ENCODE measurements at regions not wholly inside any gene's neighbourhood (a gene's known extent, or its start where the extent isn't known, plus 50 kb on each side); places are given as distances from the start of the nearest gene placed in this dataset.

DNA sequence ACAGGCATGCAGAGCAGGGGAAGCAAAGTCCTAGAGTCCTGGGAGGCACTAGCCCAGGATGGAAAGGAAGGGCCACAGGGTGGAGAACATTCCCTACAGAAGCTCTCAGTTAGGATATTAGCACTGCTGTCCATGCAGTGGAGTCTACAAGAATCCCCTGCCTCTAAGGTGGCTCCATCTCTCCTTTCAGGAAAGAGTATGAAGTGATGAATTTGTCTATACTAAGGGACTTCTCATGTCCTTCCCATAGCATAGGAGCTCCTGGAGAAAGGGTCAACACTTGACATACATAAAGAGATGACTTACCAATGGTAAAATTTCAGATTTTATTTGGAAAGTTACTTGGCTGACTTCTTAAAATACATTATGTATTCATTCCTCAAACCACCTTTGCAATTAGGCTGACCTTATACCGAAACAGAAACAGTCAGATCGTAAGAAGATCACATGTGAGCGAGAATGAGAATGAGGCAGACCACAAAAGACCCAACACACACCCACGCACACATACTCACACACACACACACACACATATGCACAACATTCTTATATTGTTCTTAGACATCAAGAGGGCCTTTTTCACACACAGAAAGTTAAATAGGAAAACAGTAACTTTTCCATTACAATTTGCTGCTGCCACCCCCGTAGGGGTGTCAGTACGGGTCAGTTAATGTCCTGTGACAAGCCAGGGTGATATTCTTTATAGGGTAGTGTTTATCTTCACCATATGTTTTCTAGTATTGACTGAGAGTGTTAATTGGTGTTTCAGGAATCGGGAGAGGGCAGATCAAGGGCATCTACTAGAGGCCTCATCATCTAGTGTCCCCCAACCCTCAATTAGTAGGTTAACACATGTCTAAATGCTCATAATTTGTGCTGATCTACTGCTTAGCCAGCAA, 159.4 kb downstream of the FAXC start:
- CTCF ChIA-PET: no interaction called here
- Mint-ChIP-seq H3K27me3 (ENCODE audit: unreplicated experiment) (peaks cover 14% of the 10 kb centered on the region), H3K9me3 (ENCODE audit: low read depth, unreplicated experiment) (no peaks in the 10 kb centered on the region), H3K27ac (ENCODE audit: unreplicated experiment) (no peak overlapping the region), H3K4me3 (ENCODE audit: low read depth, unreplicated experiment) (no peak overlapping the region), H3K36me3 (ENCODE audit: insufficient read depth, unreplicated experiment) (no peaks in the 10 kb centered on the region), H3K4me1 (ENCODE audit: low read depth, unreplicated experiment) (no peaks in the 10 kb centered on the region)
- no TSS peak for BruUV-seq (replicated peaks)
- no peak for DNase-seq
- TF ChIP-seq, protein P1, sequence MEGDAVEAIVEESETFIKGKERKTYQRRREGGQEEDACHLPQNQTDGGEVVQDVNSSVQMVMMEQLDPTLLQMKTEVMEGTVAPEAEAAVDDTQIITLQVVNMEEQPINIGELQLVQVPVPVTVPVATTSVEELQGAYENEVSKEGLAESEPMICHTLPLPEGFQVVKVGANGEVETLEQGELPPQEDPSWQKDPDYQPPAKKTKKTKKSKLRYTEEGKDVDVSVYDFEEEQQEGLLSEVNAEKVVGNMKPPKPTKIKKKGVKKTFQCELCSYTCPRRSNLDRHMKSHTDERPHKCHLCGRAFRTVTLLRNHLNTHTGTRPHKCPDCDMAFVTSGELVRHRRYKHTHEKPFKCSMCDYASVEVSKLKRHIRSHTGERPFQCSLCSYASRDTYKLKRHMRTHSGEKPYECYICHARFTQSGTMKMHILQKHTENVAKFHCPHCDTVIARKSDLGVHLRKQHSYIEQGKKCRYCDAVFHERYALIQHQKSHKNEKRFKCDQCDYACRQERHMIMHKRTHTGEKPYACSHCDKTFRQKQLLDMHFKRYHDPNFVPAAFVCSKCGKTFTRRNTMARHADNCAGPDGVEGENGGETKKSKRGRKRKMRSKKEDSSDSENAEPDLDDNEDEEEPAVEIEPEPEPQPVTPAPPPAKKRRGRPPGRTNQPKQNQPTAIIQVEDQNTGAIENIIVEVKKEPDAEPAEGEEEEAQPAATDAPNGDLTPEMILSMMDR (IDR thresholded peaks at IDR 0.05; ENCODE audit: unreplicated experiment): no peak
- intact Hi-C loops (cut with micrococcal nuclease; ENCODE audit: unreplicated experiment): no loop called here

DNA sequence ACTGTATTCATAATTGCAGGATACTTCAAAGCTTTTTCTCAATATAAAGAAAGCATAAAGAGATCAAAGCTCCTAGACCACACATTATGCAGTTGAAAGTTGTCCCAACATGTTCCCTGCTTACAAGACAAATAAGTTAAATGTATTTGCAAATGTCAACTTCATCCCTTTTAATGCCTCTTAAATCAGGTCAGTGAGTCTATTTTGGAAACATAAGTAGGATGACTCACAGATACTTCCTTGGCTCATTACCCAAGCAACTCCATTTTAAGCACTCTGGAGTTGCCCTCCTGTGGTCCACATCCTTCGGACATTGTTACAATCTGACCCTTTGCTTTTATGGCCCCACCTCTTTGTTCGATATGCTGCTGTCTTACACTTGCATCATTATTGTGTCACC, 162.0 kb downstream of the FAXC start:
- Mint-ChIP-seq H3K4me3 (ENCODE audit: low read depth, unreplicated experiment) (no peak overlapping the region), H3K27me3 (ENCODE audit: unreplicated experiment) (no peaks in the 10 kb centered on the region), H3K27ac (ENCODE audit: unreplicated experiment) (no peak overlapping the region), H3K4me1 (ENCODE audit: low read depth, unreplicated experiment) (no peaks in the 10 kb centered on the region), H3K36me3 (ENCODE audit: insufficient read depth, unreplicated experiment) (no peaks in the 10 kb centered on the region), H3K9me3 (ENCODE audit: low read depth, unreplicated experiment) (peaks cover 2% of the 10 kb centered on the region)
- BruUV-seq (replicated peaks): no TSS peak
- no peak for DNase-seq
- CTCF ChIA-PET: no interaction called here
- intact Hi-C loops (cut with micrococcal nuclease; ENCODE audit: unreplicated experiment): no loop called here
- TF ChIP-seq, protein P1 (IDR thresholded peaks at IDR 0.05; ENCODE audit: unreplicated experiment): no peak

DNA sequence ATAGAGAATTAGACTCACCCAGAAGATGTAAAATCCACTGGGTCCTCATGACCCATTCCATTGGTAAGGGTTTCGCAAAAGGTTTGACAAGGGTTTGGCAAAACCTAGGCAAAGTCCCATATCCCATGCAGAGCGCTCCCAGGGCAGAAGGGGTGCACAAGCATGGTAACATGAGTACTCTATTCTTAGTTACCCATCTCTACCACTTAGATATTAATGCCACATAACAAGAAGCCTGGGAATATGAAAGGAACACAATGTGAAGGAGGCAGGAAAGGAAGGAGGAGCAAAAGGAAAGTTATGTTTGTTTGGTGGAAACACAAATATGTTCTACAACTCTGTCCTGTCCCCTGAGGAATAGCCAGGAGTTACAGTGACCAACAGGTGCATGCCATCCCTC, 163.1 kb downstream of the FAXC start:
- CTCF ChIA-PET: no interaction called here
- TF ChIP-seq, protein P1 (IDR thresholded peaks at IDR 0.05; ENCODE audit: unreplicated experiment): no peak
- Mint-ChIP-seq H3K4me1 (ENCODE audit: low read depth, unreplicated experiment) (no peaks in the 10 kb centered on the region), H3K4me3 (ENCODE audit: low read depth, unreplicated experiment) (no peak overlapping the region), H3K27me3 (ENCODE audit: unreplicated experiment) (no peaks in the 10 kb centered on the region), H3K9me3 (ENCODE audit: low read depth, unreplicated experiment) (peaks cover 6% of the 10 kb centered on the region), H3K36me3 (ENCODE audit: insufficient read depth, unreplicated experiment) (no peaks in the 10 kb centered on the region), H3K27ac (ENCODE audit: unreplicated experiment) (no peak overlapping the region)
- intact Hi-C loops (cut with micrococcal nuclease; ENCODE audit: unreplicated experiment): no loop called here
- no peak for DNase-seq
- no TSS peak for BruUV-seq (replicated peaks)

DNA sequence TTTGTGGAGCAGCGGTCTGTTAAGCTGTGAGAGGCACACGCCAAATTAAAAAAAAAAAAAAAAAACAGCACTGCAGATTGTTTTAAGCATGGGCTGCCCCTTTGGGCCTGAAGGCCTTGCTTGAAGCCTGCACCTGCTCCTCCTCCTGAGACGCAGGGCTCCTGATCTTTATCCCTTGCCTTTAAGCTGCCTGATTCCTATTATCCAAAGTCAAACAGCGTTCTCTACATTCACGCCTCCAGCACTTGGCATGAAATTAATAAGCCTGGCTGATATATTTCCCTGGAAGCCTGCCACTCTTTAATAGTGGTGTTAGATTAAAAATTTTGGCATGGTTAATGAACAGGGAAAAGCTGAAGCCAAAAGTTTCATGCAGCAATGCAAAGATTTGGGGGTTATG, 163.9 kb downstream of the FAXC start:
- H3K27ac Mint-ChIP-seq (ENCODE audit: unreplicated experiment): no peak overlapping the region
- no peaks in the 10 kb centered on the region for H3K27me3 Mint-ChIP-seq (ENCODE audit: unreplicated experiment)
- no peaks in the 10 kb centered on the region for H3K36me3 Mint-ChIP-seq (ENCODE audit: insufficient read depth, unreplicated experiment)
- BruUV-seq (replicated peaks): no TSS peak
- H3K4me3 Mint-ChIP-seq (ENCODE audit: low read depth, unreplicated experiment): no peak overlapping the region
- intact Hi-C loops (cut with micrococcal nuclease; ENCODE audit: unreplicated experiment): no loop called here
- no peaks in the 10 kb centered on the region for H3K4me1 Mint-ChIP-seq (ENCODE audit: low read depth, unreplicated experiment)
- CTCF ChIA-PET: no interaction called here
- H3K9me3 Mint-ChIP-seq (ENCODE audit: low read depth, unreplicated experiment): peaks cover 6% of the 10 kb centered on the region
- TF ChIP-seq, protein P1 (IDR thresholded peaks at IDR 0.05; ENCODE audit: unreplicated experiment): no peak
- DNase-seq: no peak

Measured in Calu3 (cell line).